ENCODE measurements at regions not wholly inside any gene's neighbourhood (a gene's known extent, or its start where the extent isn't known, plus 50 kb on each side); places are given as distances from the start of the nearest gene placed in this dataset.

DNA sequence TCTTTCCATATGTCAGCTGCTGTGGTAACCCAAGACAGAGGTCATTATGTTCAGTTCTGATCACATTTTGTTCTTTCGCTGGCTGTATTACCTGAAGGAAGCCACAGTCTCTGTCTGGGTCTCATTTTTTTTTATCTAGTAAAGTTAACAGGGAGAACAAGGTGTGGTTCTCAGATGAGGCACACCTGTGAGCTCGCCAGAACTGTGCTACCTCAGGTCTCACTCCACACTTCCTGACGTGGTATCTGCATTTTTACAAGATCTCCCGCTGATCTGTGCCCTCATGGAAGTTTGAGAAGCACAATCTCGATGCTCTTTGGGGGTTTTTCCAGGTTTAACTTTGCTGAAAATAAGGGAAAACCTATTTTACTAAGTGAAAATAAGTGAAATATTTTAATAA is 169.5 kb upstream of the CENPW start:
- DNase-seq (ENCODE audit: low read depth in 1 of 2, low spot score in 1 of 2) = no peak
- TF ChIP-seq, protein P1, sequence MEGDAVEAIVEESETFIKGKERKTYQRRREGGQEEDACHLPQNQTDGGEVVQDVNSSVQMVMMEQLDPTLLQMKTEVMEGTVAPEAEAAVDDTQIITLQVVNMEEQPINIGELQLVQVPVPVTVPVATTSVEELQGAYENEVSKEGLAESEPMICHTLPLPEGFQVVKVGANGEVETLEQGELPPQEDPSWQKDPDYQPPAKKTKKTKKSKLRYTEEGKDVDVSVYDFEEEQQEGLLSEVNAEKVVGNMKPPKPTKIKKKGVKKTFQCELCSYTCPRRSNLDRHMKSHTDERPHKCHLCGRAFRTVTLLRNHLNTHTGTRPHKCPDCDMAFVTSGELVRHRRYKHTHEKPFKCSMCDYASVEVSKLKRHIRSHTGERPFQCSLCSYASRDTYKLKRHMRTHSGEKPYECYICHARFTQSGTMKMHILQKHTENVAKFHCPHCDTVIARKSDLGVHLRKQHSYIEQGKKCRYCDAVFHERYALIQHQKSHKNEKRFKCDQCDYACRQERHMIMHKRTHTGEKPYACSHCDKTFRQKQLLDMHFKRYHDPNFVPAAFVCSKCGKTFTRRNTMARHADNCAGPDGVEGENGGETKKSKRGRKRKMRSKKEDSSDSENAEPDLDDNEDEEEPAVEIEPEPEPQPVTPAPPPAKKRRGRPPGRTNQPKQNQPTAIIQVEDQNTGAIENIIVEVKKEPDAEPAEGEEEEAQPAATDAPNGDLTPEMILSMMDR (IDR thresholded peaks at IDR 0.05; ENCODE audit: low read depth, low read length) = no peak
- no peaks in the 10 kb centered on the region for H3K27me3 ChIP-seq

DNA sequence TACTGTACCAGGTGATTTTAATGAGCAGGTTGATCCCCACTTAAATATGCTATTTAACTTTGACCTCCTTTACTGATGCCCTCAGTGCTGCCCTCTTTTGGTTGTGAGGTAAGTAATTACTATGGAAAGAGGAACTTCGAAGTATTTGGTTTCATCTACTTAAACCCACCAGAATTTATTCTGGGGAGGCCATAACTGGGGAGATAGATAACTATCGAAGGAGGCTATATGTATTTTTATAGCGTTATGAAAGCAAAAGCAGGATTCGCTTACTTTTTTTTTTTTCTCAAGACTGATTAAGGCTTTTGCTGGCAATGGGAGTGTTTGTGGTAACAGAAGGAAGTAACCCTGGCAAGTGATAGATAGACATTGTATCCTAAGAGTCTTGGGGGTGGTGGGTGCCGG is 168.9 kb upstream of the CENPW start:
- no peaks in the 10 kb centered on the region for H3K27me3 ChIP-seq
- TF ChIP-seq, protein P1 (IDR thresholded peaks at IDR 0.05; ENCODE audit: low read depth, low read length) = peak; percentile 56
- H3K4me3 ChIP-seq = no peak overlapping the region
- no peaks in the 10 kb centered on the region for H3K9me3 ChIP-seq (ENCODE audit: low read depth)
- peaks cover 3% of the 10 kb centered on the region for H3K4me1 ChIP-seq (ENCODE audit: low read depth)
- DNase-seq (ENCODE audit: low read depth in 1 of 2, low spot score in 1 of 2) = peak; percentile 23 to 47
- H3K27ac ChIP-seq = no peak overlapping the region
- no peaks in the 10 kb centered on the region for H3K36me3 ChIP-seq

More for the DNA sequence above, 169.5 kb upstream of the CENPW start:
- no peak overlapping the region for H3K4me3 ChIP-seq
- no peaks in the 10 kb centered on the region for H3K9me3 ChIP-seq (ENCODE audit: low read depth)
- no peaks in the 10 kb centered on the region for H3K36me3 ChIP-seq
- H3K4me1 ChIP-seq (ENCODE audit: low read depth) = peaks cover 3% of the 10 kb centered on the region
- H3K27ac ChIP-seq = no peak overlapping the region

DNA sequence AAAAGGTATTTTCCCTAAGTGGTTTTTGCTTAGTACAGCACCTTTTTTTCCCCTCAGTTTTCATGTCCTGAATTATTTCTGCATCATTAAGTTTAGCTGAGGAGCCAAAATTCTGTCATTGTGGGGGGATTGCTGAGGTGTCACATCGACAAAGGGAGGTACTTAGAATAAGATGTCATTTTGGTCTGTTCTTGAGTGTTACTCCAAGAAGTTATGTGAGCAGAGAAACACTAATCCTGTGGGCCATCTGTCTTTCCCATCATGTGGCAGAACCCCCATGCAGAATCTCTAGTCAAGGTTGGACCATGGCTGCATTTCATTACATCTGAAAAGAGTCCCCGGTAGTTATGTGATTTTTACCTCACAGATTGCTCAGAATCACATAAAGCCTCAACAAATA is 167.8 kb upstream of the CENPW start:
- TF ChIP-seq, protein P1 (IDR thresholded peaks at IDR 0.05; ENCODE audit: low read depth, low read length) = no peak
- Histone ChIP-seq H3K9me3 (ENCODE audit: low read depth) (no peaks in the 10 kb centered on the region), H3K27ac (no peak overlapping the region), H3K4me1 (ENCODE audit: low read depth) (peaks cover 3% of the 10 kb centered on the region), H3K36me3 (no peaks in the 10 kb centered on the region), H3K4me3 (no peak overlapping the region), H3K27me3 (no peaks in the 10 kb centered on the region)
- DNase-seq (ENCODE audit: low read depth in 1 of 2, low spot score in 1 of 2) = no peak

DNA sequence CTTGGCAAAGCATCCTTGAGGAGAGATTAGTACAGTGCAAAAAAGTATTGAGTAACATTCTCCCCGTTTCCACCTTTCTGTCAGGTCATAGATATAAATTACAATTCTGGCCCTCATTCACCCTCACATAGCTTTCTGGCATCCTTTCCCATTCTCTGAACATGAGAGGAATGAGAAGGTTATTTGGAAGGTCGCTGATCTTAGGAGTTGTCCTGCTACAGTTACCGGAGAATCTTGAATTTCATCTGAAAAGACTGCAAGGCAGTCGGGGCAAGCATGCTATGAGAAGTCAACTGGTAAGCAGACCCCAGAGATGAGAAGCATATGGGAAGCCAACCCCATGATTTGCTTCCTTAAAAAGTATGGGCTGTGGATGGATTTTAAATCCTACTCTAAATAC is 166.7 kb upstream of the CENPW start:
- H3K4me3 ChIP-seq = no peak overlapping the region
- H3K36me3 ChIP-seq = no peaks in the 10 kb centered on the region
- no peak overlapping the region for H3K27ac ChIP-seq
- TF ChIP-seq, protein P1 (IDR thresholded peaks at IDR 0.05; ENCODE audit: low read depth, low read length) = no peak
- H3K9me3 ChIP-seq (ENCODE audit: low read depth) = no peaks in the 10 kb centered on the region
- no peak for DNase-seq (ENCODE audit: low read depth in 1 of 2, low spot score in 1 of 2)
- no peaks in the 10 kb centered on the region for H3K27me3 ChIP-seq
- H3K4me1 ChIP-seq (ENCODE audit: low read depth) = peaks cover 3% of the 10 kb centered on the region

DNA sequence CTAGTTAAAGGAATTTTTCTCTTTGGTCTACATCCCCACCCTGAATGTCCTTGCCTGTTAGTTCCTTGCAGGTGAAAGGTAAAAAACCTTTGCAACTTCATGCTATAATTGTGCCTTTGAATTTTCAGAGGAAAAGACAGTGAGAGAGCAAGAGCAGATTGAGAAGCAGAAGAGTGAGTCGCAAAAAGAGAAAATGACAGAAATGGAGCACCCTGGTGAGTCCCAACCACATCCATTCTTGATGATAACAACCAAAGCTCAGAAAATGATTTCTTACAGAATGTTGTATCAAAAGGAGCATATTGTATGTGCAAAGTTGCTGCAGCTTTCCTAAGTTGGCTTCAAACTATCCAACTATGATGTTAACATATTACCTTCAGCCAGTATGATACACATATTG is 165.2 kb upstream of the CENPW start:
- Histone ChIP-seq H3K27ac (no peak overlapping the region), H3K36me3 (no peaks in the 10 kb centered on the region), H3K27me3 (no peaks in the 10 kb centered on the region), H3K4me1 (ENCODE audit: low read depth) (peaks cover 13% of the 10 kb centered on the region), H3K4me3 (no peak overlapping the region), H3K9me3 (ENCODE audit: low read depth) (no peaks in the 10 kb centered on the region)
- TF ChIP-seq, protein P1 (IDR thresholded peaks at IDR 0.05; ENCODE audit: low read depth, low read length) = no peak
- no peak for DNase-seq (ENCODE audit: low read depth in 1 of 2, low spot score in 1 of 2)

DNA sequence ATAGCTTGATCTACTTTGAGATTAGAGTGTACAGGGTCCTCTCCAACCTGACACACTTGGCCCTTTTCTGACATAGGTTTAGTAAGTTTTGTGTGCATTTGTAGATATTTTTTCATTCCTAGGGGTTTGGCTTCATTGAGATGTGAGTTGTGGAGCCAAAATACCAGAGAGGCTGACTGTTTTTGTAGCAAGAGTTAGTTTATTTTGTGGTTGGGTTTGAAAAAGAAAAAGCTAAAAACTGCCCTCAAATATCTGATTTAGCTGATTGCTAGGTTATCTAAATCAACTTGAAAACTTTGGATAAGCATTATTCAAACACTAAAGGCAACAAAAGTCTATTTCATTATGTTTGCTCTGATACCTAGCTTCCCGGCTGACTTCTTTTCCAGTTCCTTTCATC is 164.7 kb upstream of the CENPW start:
- Histone ChIP-seq H3K9me3 (ENCODE audit: low read depth) (no peaks in the 10 kb centered on the region), H3K4me3 (no peak overlapping the region), H3K27me3 (no peaks in the 10 kb centered on the region), H3K36me3 (no peaks in the 10 kb centered on the region), H3K27ac (no peak overlapping the region), H3K4me1 (ENCODE audit: low read depth) (peaks cover 13% of the 10 kb centered on the region)
- TF ChIP-seq, protein P1 (IDR thresholded peaks at IDR 0.05; ENCODE audit: low read depth, low read length) = no peak
- no peak for DNase-seq (ENCODE audit: low read depth in 1 of 2, low spot score in 1 of 2)
